ENCODE measurements at regions not wholly inside any gene's neighbourhood (a gene's known extent, or its start where the extent isn't known, plus 50 kb on each side); places are given as distances from the start of the nearest gene placed in this dataset.

- H3K36me3 ChIP-seq: no peaks in the 10 kb centered on the region
- no peak overlapping the region for H3K4me3 ChIP-seq
- intact Hi-C loops (cut with DNase I): no loop called here
- no peak for TF ChIP-seq CTCF (IDR thresholded peaks at IDR 0.05)
- H3K4me1 ChIP-seq: no peaks in the 10 kb centered on the region
- H3K27ac ChIP-seq: no peak overlapping the region
- DNase-seq: no peak
- no peak for ATAC-seq
- H3K9me3 ChIP-seq: no peaks in the 10 kb centered on the region
- WGBS, 2 donors: 64 to 71% methylated on average over 6 of the region's 6 CpGs
- peaks cover 0 to 28% (median 7%) of the 10 kb centered on the region in 7 donors for H3K27me3 ChIP-seq
Observed at GRCh38 chr2:104749856-104750460, 104.0 kb upstream of the POU3F3 start.

- no peak for TF ChIP-seq CTCF (IDR thresholded peaks at IDR 0.05)
- Histone ChIP-seq H3K27me3 (peaks cover 0 to 34% (median 15%) of the 10 kb centered on the region in 7 donors), H3K36me3 (no peaks in the 10 kb centered on the region), H3K9me3 (no peaks in the 10 kb centered on the region), H3K4me1 (no peaks in the 10 kb centered on the region), H3K4me3 (no peak overlapping the region), H3K27ac (no peak overlapping the region)
- intact Hi-C loops (cut with DNase I): no loop called here
- ATAC-seq (no peak), DNase-seq (no peak)
- WGBS, 2 donors: 68 to 74% methylated on average over 9 of the region's 9 CpGs
Observed at GRCh38 chr2:104752504-104752903, 101.4 kb upstream of the POU3F3 start.

- intact Hi-C loops (cut with DNase I): no loop called here
- no peak for TF ChIP-seq CTCF (IDR thresholded peaks at IDR 0.05)
- DNase-seq (no peak), ATAC-seq (peak in 6 of 8 donors; percentile 17 to 55 (median 37))
- H3K4me3 ChIP-seq: no peak overlapping the region
- H3K9me3 ChIP-seq: no peaks in the 10 kb centered on the region
- H3K27ac ChIP-seq: no peak overlapping the region
- WGBS, 2 donors: 69 to 78% methylated on average over 26 of the region's 26 CpGs
- peaks cover 0 to 38% (median 16%) of the 10 kb centered on the region in 7 donors for H3K27me3 ChIP-seq
- no peaks in the 10 kb centered on the region for H3K36me3 ChIP-seq
- H3K4me1 ChIP-seq: no peaks in the 10 kb centered on the region
Observed at GRCh38 chr2:104755026-104755878, 98.7 kb upstream of the POU3F3 start.

GRCh38 chr2:104756118-104756517, 97.8 kb upstream of the POU3F3 start:
- intact Hi-C loops (cut with DNase I): no loop called here
- Histone ChIP-seq H3K27ac (no peak overlapping the region), H3K4me1 (no peaks in the 10 kb centered on the region), H3K4me3 (no peak overlapping the region), H3K27me3 (peaks cover 0 to 38% (median 16%) of the 10 kb centered on the region in 7 donors), H3K36me3 (no peaks in the 10 kb centered on the region), H3K9me3 (no peaks in the 10 kb centered on the region)
- DNase-seq: no peak
- TF ChIP-seq CTCF (IDR thresholded peaks at IDR 0.05): no peak
- no peak for ATAC-seq
- 89 to 93% methylated on average over 7 of the region's 7 CpGs for WGBS, 2 donors

Data from heart right ventricle (tissue), 16 donors.